Skeletal muscle satellite cell (primary cell): ENCODE measurements at regions not wholly inside any gene's neighbourhood (a gene's known extent, or its start where the extent isn't known, plus 50 kb on each side); places are given as distances from the start of the nearest gene placed in this dataset.
"Not testable (repeated sequence)": the region's sequence is repeated elsewhere in the genome, so short reads cannot be mapped to it uniquely, and the experiment has no call there.

Experiments
- H3K27me3 ChIP-seq: 2 replicates; pipeline ENCODE4 v1.7.0; 2013; ENCODE audit warnings: low read length; ENCODE audit not compliant: control insufficient read depth, insufficient read depth
- H3K36me3 ChIP-seq: 2 replicates; pipeline ENCODE4 v1.7.0; 2013; ENCODE audit warnings: mild to moderate bottlenecking, control low read depth, low read length; ENCODE audit not compliant: insufficient read depth
- H3K4me1 ChIP-seq: 2 replicates; pipeline ENCODE4 v1.7.0; 2013; ENCODE audit warnings: low read length; ENCODE audit not compliant: control insufficient read depth, insufficient read depth
- H3K4me2 ChIP-seq: 2 replicates; pipeline ENCODE4 v1.7.0; 2013; ENCODE audit warnings: mild to moderate bottlenecking, low read length
- H3K4me3 ChIP-seq: 2 replicates; pipeline ENCODE4 v1.7.0; 2013; ENCODE audit warnings: low read length
- H3K9ac ChIP-seq: 2 replicates; pipeline ENCODE4 v1.7.0; 2013; ENCODE audit warnings: mild to moderate bottlenecking, low read depth, low read length, moderate library complexity
- H3K9me3 ChIP-seq: replicated peaks from 2 replicates; pipeline ENCODE4 v1.7.0; 2013; ENCODE audit warnings: mild to moderate bottlenecking, control low read depth, low read length

- H3K36me3 ChIP-seq = no peaks in the 10 kb centered on the region
- H3K27me3 ChIP-seq = peaks cover 14% of the 10 kb centered on the region
- H3K9me3 ChIP-seq = no peaks in the 10 kb centered on the region
- H3K4me2 ChIP-seq = no peak overlapping the region
- H3K4me3 ChIP-seq = no peak overlapping the region
- H3K9ac ChIP-seq = no peak overlapping the region
- no peaks in the 10 kb centered on the region for H3K4me1 ChIP-seq
Measured at GRCh38 chrX:115357326-115358120, 68.0 kb downstream of the LUZP4 start.

GRCh38 chrX:115359508-115359907, 70.0 kb downstream of the LUZP4 start:
- not testable (repeated sequence) for H3K9ac ChIP-seq, H3K4me2 ChIP-seq, H3K36me3 ChIP-seq, H3K4me1 ChIP-seq, H3K9me3 ChIP-seq, H3K4me3 ChIP-seq
- peaks cover 23% of the 10 kb centered on the region for H3K27me3 ChIP-seq

- Histone ChIP-seq H3K9me3 (no peaks in the 10 kb centered on the region), H3K9ac (no peak overlapping the region), H3K27me3 (peaks cover 18% of the 10 kb centered on the region), H3K4me2 (no peak overlapping the region), H3K4me1 (no peaks in the 10 kb centered on the region), H3K36me3 (no peaks in the 10 kb centered on the region), H3K4me3 (no peak overlapping the region)
Measured at GRCh38 chrX:115360220-115360781, 70.8 kb downstream of the LUZP4 start.

- peaks cover 24% of the 10 kb centered on the region for H3K27me3 ChIP-seq
- H3K4me2 ChIP-seq = no peak overlapping the region
- H3K4me1 ChIP-seq = peaks cover 5% of the 10 kb centered on the region
- H3K9me3 ChIP-seq = no peaks in the 10 kb centered on the region
- no peaks in the 10 kb centered on the region for H3K36me3 ChIP-seq
- H3K9ac ChIP-seq = no peak overlapping the region
- H3K4me3 ChIP-seq = no peak overlapping the region
Measured at GRCh38 chrX:115362334-115363095, 73.0 kb downstream of the LUZP4 start.

GRCh38 chrX:115363372-115363771, 73.9 kb downstream of the LUZP4 start:
- Histone ChIP-seq H3K27me3 (peaks cover 24% of the 10 kb centered on the region), H3K9me3 (no peaks in the 10 kb centered on the region), H3K4me2 (no peak overlapping the region), H3K4me1 (peaks cover 13% of the 10 kb centered on the region), H3K4me3 (no peak overlapping the region), H3K36me3 (no peaks in the 10 kb centered on the region), H3K9ac (no peak overlapping the region)

- Histone ChIP-seq H3K9ac (no peak overlapping the region), H3K9me3 (no peaks in the 10 kb centered on the region), H3K4me1 (peaks cover 13% of the 10 kb centered on the region), H3K4me2 (no peak overlapping the region), H3K36me3 (no peaks in the 10 kb centered on the region), H3K27me3 (peaks cover 24% of the 10 kb centered on the region), H3K4me3 (no peak overlapping the region)
Measured at GRCh38 chrX:115363897-115364296, 74.4 kb downstream of the LUZP4 start.

GRCh38 chrX:115364670-115365069, 75.2 kb downstream of the LUZP4 start:
- Histone ChIP-seq H3K4me1 (peaks cover 13% of the 10 kb centered on the region), H3K27me3 (peaks cover 24% of the 10 kb centered on the region), H3K4me2 (no peak overlapping the region), H3K36me3 (no peaks in the 10 kb centered on the region), H3K9me3 (no peaks in the 10 kb centered on the region), H3K4me3 (no peak overlapping the region), H3K9ac (no peak overlapping the region)

GRCh38 chrX:115366535-115366934, 77.0 kb downstream of the LUZP4 start:
- peaks cover 13% of the 10 kb centered on the region for H3K4me1 ChIP-seq
- no peak overlapping the region for H3K4me3 ChIP-seq
- H3K4me2 ChIP-seq = no peak overlapping the region
- H3K27me3 ChIP-seq = peaks cover 15% of the 10 kb centered on the region
- H3K36me3 ChIP-seq = no peaks in the 10 kb centered on the region
- no peak overlapping the region for H3K9ac ChIP-seq
- H3K9me3 ChIP-seq = no peaks in the 10 kb centered on the region

- H3K9me3 ChIP-seq = no peaks in the 10 kb centered on the region
- H3K4me1 ChIP-seq = peaks cover 19% of the 10 kb centered on the region
- peaks cover 15% of the 10 kb centered on the region for H3K27me3 ChIP-seq
Measured at GRCh38 chrX:115367455-115367854, 77.9 kb downstream of the LUZP4 start.

GRCh38 chrX:115367951-115368350, 78.4 kb downstream of the LUZP4 start:
- Histone ChIP-seq H3K4me1 (peaks cover 22% of the 10 kb centered on the region), H3K27me3 (peaks cover 14% of the 10 kb centered on the region), H3K4me2 (no peak overlapping the region), H3K4me3 (no peak overlapping the region), H3K36me3 (no peaks in the 10 kb centered on the region), H3K9me3 (no peaks in the 10 kb centered on the region), H3K9ac (no peak overlapping the region)

More at GRCh38 chrX:115367455-115367854, 77.9 kb downstream of the LUZP4 start:
- no peaks in the 10 kb centered on the region for H3K36me3 ChIP-seq
- no peak overlapping the region for H3K4me2 ChIP-seq
- no peak overlapping the region for H3K4me3 ChIP-seq
- H3K9ac ChIP-seq = no peak overlapping the region

GRCh38 chrX:115368876-115369275, 79.4 kb downstream of the LUZP4 start:
- Histone ChIP-seq H3K9me3 (no peaks in the 10 kb centered on the region), H3K4me2 (no peak overlapping the region), H3K36me3 (no peaks in the 10 kb centered on the region), H3K27me3 (peaks cover 14% of the 10 kb centered on the region), H3K4me1 (peaks cover 22% of the 10 kb centered on the region), H3K9ac (no peak overlapping the region), H3K4me3 (no peak overlapping the region)
